Esophagus squamous epithelium (tissue), 4 donors: ENCODE measurements at regions not wholly inside any gene's neighbourhood (a gene's known extent, or its start where the extent isn't known, plus 50 kb on each side); places are given as distances from the start of the nearest gene placed in this dataset.

Experiments used
- POLR2A ChIP-seq, 4 donors: fragments of 450-650 bp; IDR thresholded peaks; one replicate each; pipeline ENCODE4 v1.6.1; 2017; ENCODE audit warnings: antibody characterized with exemption in 4 of 4, mild to moderate bottlenecking in 4 of 4, moderate library complexity in 3 of 4
- TF ChIP-seq, protein P1 (sequence below), 6 experiments: fragments of 450-650 bp in 4 of 6; fragments of 200-600 bp in 2 of 6; sonication (generic) in 2 of 6; IDR thresholded peaks; one replicate each; pipeline ENCODE4 v1.5.1; 2016 to 2019; ENCODE audit warnings: antibody characterized with exemption in 6 of 6, mild to moderate bottlenecking in 4 of 6, moderate library complexity in 4 of 6

GRCh38 chr20:6660441-6660840, 107.0 kb upstream of the BMP2 start:
- TF ChIP-seq POLR2A (IDR thresholded peaks at IDR 0.05) = no peak
- TF ChIP-seq, protein P1, sequence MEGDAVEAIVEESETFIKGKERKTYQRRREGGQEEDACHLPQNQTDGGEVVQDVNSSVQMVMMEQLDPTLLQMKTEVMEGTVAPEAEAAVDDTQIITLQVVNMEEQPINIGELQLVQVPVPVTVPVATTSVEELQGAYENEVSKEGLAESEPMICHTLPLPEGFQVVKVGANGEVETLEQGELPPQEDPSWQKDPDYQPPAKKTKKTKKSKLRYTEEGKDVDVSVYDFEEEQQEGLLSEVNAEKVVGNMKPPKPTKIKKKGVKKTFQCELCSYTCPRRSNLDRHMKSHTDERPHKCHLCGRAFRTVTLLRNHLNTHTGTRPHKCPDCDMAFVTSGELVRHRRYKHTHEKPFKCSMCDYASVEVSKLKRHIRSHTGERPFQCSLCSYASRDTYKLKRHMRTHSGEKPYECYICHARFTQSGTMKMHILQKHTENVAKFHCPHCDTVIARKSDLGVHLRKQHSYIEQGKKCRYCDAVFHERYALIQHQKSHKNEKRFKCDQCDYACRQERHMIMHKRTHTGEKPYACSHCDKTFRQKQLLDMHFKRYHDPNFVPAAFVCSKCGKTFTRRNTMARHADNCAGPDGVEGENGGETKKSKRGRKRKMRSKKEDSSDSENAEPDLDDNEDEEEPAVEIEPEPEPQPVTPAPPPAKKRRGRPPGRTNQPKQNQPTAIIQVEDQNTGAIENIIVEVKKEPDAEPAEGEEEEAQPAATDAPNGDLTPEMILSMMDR (IDR thresholded peaks at IDR 0.05) = no peak
